Testis (tissue), 2 donors: ENCODE measurements at regions not wholly inside any gene's neighbourhood (a gene's known extent, or its start where the extent isn't known, plus 50 kb on each side); places are given as distances from the start of the nearest gene placed in this dataset.

ENCODE experiments used
- CTCF ChIP-seq, 3 experiments: fragments of 450-650 bp in 2 of 3; fragments of 200-600 bp in 1 of 3; sonication (generic) in 1 of 3; IDR thresholded peaks; one replicate each; pipeline ENCODE4 v1.5.1; 2016 to 2019; ENCODE audit warnings: antibody characterized with exemption in 3 of 3, mild to moderate bottlenecking in 2 of 3, moderate library complexity in 1 of 3
- POLR2A ChIP-seq: fragments of 450-650 bp; IDR thresholded peaks from one replicate; pipeline ENCODE4 v1.6.1; 2017; ENCODE audit warnings: antibody characterized with exemption, mild to moderate bottlenecking, moderate library complexity

GRCh38 chr3:150165396-150166094 lies 194.8 kb upstream of the PFN2 start:
- TF ChIP-seq CTCF (IDR thresholded peaks at IDR 0.05) (no peak), POLR2A (no peak)
